ENCODE measurements at regions not wholly inside any gene's neighbourhood (a gene's known extent, or its start where the extent isn't known, plus 50 kb on each side); places are given as distances from the start of the nearest gene placed in this dataset.
"Not testable (repeated sequence)": the region's sequence is repeated elsewhere in the genome, so short reads cannot be mapped to it uniquely, and the experiment has no call there.

DNA sequence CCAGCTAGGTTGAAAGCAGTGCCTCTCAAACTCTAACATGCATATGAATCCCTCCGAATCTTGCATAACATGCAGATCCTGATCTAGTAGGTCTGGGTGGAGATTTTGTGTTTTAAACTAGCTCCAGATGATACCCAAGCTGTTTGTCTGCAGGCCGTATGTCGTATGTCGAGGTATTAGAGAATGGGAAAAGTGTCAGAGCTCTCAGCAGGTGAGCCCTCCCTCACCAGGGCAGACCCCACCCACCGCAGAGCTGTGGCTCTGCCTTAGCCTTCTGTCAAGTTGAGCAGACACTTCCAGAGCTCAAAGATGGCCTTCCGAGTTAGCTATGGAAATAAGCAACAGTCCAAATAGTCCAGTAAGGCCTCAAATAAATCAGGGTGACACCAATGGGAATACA is 83.2 kb upstream of the MAP3K1 start:
- DNase-seq, result no peak

DNA sequence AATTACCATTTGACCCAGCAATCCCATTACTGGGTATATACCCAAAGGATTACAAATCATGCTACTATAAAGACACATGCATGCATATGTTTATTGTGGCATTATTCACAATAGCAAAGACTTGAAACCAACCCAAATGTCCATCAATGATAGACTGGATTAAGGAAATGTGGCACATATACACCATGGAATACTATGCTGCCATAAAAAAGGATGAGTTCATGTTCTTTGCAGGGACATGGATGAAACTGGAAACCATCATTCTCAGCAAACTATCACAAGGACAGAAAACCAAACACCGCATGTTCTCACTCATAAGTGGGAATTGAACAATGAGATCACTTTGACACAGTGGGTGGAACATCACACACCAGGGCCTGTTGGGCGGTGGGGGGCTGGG is 83.9 kb upstream of the MAP3K1 start:
- DNase-seq, result not testable (repeated sequence)

DNA sequence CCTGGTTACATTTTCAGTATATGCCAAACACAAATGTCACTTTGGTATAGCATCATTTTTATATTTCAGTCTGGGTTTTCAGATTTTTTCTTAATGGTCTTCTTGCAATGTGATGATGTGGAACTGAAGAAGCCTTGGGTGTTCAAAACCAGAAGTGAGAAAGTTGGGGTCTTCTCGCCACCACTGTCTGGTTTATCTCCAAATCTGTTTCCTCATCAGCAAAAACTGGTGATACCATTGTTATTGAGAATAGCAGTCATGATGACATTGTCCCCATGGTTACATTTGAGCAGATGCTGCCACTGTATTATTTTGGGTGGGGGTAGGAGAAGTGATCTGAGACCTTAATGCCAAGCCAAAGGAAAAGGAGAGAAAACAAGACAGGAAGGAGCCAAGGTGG is 85.9 kb upstream of the MAP3K1 start:
- DNase-seq, result no peak

DNA sequence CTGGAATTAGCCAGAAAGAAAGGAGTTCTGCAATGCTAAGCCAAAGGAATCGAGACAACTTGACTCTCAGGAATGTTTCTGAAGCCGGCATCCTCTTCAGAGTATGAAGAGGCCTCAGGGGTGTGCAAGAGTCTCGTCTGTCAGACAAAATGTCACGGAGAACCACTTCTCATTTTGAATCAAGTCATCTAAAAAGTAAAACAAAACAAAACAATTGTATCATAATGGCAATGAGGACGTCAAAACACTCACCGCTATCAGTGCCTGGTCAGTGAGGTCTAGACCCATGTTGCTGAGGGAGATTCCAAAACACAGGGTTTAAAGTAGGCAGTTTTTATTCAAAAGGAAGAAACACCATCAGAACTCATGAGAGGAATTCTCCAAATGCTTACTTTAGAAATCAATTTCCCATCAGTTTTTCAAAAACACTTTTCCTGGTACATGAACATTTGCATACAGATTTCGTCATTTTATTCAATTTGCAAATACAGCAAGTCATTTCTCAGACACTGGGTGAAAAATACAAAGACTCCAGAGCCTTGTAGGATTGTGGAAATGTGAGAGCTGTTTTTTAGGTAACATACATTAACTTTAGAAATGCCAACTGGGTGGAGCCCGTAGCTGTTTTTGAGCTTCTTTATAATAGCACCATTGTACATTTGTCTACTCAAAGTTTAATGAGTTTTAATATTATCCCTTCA is 89.5 kb upstream of the MAP3K1 start:
- no peak for DNase-seq

DNA sequence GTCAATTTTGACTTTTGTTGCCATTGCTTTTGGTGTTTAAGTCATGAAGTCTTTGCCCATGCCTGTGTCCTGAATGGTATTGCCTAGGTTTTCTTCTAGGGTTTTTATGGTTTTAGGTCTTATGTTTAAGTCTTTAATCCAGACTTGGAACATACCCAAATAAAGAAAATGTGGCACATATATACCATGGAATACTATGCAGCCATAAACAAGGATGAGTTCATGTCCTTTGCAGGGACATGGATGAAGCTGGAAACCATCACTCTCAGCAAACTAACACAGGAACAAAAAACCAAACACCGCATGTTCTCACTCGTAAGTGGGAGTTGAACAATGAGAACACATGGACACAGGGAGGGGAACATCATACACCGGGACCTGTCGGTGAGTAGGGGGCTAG is 90.5 kb upstream of the MAP3K1 start:
- not testable (repeated sequence) for DNase-seq

DNA sequence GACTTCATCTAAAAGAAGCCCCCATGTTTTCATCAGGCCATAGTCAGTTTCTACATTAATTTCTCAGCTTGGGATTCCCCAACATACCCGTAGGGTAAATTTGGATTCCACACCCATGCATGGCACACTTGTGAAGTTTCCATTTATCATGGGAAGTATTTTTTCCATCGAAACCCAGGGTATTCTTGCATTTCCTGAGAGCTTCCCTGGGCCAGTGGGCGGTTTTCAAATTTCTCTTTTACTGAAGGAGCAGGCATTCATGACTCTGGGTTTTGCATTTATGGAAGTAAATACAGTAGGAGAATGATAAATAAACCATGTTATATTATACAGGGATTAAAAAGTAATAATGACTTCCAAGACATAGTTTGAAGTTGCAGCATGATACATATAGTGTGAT is 93.0 kb upstream of the MAP3K1 start:
- DNase-seq, result no peak

DNA sequence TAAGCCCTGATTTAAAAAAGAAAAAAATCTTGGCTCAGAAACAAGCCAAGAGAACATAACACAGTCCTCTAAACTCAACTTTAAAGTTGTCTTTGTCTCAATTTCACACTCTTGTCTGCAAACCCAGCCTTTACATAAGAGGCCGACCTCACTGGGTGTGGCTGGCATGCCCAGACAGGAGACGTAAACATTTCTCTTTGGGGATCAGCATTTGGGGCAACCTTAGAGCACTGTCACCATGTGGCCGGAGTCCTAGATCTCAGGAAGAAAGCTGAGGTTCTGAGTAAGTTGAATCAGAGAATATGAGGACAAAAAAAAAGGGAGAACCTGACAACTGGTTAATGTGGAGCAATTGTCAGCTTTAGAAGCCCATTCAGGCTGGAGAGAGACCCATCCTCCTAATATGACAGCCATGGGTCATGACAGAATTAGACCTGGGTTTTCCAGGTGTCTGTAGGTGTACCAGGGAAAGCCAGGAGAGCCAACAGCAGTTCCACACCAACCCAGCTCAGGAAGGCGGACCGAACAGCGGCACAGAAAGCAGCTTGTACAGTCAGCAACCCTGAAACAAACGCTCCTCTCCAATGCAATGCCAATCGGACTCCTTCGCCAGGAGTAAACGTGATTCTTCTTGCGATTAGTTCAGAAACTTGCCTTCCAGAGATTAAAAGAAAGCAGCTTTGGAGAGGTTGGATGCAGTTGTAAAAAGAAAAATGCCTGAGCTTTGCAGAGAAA is 97.9 kb upstream of the MAP3K1 start:
- DNase-seq, result no peak

DNA sequence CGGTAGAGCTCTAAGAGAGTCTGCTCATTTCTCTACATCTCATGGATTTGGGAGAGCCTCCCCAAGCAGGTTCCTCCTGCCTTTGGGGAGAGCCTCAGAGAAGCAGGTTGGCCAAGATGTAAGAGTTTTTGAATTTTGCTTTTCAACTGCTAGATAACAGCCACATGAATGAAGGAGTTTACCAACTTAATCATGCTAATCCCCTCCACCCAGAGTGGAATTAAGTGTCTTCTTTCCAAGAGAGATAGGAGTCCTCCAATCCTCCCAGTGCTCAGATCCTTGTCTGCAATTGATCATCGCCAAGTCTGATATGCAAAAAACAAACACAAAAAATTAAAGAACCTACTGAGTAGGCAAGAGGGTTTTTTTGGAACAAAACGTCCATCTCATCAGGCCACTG is 99.4 kb upstream of the MAP3K1 start:
- DNase-seq, result no peak

DNA sequence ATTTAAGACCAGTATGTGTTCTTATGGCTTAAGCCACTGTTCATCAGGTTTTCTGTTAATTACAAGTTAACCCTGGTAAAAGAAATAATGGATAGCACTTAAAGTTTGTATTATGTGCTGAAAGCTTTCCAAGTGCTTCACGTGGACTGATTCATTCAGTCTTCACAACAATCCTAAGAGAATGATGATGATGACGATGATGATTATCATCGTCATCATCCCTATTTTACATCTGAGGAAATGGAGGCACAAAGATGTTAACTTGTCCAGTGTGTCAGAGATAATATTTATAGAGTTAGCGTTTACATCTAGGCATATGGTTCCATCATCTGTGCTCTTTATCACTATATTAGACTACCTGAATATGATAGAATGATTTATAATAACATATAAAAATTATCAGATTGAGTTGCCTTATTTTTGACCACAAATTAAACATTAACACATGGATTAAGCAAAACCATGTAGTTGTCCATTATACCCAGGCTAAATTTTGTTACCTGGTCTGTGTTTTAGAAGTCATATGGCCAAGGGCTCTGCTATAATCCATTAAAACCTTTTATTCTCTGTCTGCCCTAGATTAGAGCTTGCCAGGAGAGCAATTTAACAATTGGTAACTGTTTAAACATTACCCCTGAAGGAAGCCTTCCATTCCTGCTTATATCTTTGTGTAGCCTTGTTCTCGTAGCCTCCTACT is 102.3 kb upstream of the MAP3K1 start:
- no peak for DNase-seq

DNA sequence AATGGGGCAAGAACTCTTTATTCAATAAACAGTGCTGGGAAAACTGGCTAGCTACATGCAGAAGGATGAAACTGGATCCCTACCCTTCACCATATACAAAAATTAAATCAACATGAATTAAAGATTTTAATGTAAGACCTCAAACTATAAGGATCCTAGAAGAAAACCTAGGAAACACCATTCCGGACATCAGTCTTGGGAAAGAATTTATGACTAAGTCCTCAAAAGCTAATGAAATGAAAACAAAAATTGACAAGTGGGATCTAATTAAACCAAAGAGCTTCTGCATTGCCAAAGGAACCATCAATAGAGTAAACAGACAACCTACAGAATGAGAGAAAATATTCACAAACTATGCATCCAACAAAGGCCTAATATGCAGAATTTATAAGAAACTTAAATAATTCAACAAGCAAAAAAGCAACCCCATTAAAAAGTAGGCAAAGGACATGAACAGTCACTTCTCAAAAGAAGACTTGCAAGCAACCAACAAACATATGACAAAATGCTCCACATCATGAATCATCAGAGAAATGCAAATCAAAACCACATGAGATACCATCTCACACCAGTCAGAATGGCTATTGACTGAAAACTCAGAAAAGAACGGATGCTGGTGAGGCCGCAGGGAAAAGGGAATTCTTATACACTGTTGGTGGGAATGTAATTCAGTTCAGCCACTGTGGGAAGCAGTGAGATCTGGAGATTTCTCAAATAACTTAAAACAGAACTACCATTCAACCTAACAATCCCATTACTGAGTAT is 104.3 kb upstream of the MAP3K1 start:
- no peak for DNase-seq

DNA sequence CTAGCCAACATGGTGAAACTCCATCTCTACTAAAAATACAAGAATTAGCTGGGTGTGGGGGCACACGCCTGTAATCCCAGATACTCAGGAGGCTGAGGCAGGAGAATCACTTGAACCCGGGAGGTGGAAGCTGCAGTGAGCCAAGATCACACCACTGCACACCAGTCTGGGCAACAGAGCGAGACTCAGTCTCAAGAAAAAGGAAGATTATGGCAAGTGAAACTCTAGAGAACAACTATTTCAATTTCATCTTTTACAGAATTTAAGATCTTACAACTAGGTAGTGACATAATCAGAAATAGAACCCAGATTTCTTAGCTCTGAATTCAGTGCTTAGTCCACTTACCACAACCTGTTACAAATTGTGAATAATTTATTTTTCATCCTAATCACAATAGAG is 108.8 kb upstream of the MAP3K1 start:
- no peak for DNase-seq

DNA sequence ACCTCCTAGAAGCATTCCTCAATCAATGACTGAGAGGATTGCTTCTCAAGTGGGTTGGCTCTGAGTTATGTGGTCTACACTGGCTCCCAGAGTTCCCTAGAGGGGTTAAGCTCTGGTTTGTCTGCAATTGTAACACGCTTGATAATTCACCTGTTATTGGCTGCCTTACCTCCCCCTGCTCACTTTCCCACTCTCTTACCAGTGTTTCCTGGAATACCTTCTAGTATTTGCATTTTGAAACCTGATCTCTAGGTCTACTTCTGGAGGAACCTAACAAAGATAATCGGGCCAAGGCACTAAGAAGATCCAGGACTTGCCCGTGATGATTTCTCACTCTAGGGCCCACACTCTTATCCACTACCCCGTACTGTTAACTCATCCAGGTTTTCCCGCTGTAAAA is 110.1 kb upstream of the MAP3K1 start:
- DNase-seq, result no peak

DNA sequence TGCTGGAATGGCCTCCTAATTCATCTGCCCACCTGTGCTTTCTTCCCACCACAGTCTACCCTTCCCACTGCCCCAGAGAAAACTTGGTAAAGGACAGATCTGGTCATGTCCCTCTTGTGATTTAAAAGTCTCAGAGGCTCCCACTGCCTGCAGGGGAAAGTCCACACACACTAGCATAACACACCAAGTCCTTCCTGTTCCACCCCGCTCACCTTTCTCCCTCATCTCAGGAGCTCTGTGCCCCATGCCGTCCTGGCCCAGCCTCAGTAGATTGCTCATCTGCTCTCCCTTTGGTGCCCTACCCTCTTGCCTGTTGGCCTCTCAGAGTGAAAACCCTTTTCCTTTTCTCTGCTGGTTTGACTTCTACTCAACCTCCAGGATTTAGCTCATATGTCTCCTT is 111.4 kb upstream of the MAP3K1 start:
- no peak for DNase-seq

DNA sequence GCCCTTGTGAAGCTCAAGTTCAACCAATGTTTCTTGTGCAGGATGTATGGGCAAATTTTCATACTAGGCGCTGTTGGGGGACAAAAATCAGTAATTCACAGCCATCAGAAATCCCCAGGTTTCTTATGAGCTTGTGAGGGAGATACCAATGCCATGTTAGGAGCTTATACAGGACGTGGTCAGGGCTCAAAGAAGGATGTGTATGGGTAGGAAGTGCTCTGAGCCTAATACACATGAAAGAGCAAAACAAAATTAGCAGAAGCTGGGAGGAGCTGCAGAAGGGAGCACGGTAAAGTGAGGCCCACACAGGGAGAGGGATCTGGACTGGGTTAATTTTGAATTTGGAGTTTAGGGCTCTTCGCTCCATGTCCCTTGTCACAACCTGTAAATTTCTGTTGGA is 114.6 kb upstream of the MAP3K1 start:
- no peak for DNase-seq

DNA sequence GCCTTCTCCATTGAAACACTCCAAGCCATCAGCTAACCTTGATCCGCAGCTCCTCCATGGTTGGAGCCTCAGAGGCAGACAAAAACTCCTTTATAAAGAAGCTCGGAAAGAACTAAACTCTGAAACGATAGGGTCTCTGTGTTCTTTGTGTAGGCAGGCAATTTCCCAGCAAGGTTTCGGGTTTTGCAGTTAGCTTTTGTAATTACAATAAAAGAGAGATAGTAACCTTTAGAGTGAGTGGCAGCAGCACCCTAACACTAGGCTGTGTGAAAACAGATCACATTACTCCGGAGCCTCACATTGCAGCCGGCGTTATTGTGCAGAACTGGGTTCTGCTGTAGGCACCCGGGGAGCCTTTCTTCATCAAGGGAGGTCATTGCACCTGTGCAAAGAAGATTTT is 115.8 kb upstream of the MAP3K1 start:
- no peak for DNase-seq

DNA sequence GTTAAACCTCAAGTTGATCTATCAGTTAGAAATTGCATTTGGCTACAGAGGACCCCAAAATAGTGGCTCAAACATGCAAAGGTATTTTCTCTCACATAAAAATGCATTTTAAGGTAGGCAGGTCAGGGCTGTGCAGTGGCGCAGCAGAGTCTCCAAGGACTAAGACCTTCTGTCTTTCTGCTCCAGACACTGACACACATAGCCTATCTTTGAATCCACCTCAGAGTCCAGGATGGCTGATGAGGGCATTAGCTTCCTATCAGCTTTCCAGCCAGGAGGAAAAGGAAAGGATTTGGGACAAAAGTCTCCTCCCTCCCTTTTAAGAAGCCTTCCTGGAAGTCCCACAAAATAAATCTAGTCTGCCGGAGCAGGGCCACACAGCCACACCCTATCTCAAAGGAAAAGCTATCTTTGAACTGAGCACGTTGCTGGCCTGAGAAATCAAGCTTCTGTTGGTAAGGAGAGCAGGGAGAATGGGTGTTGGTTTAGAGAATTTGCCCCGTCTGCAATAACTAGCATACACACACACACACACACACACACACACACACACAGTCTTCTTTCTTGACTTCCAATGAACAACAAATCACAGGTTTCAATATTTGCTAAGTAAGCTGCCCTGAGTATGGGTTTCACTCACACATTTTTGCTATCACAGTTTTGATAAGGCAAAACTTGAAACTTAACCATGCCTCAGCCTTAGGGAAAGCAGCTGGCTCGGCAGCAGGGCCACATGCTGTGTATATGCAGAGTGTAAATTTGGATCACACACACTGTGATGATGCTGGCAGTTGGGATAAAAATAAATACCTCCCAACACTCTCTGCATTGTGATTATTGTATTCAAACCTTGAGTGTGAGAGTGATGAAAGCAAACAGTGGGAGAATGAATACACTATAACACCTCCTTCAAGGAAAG is 116.6 kb upstream of the MAP3K1 start:
- DNase-seq, result peak; percentile 57

DNA sequence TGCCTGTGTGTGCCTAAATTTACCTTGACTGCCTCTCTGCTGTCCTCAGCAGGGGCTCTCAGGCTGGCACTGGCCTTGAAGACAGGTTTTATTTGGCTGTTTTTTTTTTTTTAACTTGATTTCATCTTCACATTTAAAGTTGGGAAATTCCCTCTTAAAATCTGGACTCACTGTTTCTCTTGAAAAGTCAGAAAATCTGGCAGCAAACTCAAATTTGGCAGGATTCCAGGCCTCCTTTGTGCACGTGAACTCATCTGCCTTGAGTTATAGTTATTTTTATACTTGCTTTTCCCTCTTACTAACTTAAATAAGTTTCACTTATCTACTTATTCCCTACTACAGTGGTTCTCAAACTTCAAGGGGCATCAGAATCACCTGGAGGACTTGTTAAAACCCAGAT is 118.4 kb upstream of the MAP3K1 start:
- DNase-seq, result peak; percentile 79

DNA sequence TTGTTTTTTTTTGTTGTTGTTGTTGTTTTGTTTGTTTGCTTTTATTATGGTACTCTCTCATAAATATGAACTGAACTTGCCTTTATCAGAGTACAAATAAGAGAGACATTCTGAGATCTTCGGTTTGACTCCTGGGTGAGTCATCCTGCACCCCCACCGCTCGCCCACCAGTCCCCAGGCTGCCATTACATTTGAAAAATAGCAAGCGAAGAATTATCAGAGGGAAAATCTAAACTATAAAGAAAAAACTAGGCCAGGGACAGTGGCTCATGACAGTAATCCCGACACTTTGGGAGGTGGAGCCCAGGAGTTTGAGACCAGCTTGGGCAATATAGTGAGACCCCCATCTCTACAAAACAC is 122.1 kb upstream of the MAP3K1 start:
- DNase-seq, result no peak

DNA sequence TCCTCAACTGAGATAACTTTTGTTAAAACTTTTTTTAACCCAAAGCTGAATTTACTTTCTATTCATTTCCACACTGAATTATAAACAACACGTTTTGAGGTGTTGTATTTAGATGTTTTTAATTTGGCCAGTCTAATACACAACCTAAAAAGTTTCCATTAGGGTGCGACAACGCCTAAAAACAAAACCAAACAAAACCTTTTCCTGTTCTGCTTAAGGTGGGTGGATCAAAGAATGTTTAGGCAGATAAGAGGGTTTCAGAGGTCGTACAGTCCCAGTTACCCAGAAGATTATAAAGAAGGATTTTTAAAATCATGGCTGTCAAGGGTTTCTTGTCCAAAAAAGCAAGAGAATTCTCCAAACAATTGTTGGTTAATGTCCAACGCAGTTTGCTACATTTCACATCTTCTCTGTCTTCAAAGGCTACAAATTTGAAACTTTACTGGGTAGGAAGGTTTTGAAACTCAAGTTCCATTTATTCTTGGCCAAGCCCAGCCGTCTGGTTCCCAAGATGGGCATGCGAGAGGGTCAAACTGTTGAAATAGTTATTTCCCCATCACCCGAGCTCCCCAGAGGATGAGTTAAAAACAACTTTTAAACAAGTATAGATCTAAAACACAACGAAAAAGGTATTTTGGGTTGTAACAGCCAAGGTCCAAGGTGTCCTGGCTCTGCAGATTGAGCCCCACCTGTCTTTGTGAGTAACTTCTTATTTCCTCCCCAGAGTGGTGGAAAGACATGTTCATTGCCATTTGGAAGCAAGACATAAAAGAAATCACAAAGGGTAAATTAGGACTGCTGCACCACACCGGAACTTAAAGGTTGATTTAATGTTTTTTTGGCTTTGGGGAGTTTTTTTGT is 122.8 kb upstream of the MAP3K1 start:
- DNase-seq, result no peak

DNA sequence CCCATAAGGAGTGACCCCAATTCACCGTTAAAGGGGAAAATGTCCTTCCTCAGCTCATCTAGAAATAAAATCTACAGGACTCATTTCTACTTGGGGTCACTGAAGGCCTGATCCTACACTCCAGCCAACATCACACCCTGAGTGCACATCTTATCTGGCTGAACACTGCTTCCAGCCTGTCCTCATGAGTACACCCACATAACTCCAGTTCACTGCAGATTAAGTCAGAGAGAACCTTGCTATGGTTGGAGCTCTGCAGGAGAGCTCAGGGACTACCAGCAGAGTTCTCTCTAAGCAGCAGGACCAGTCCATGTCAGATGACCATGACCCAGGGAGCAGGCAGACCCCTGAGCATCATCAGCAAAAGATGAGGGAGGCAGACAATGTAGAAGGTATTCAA is 126.9 kb upstream of the MAP3K1 start:
- no peak for DNase-seq

Data from tongue (tissue), 1 donor.